Astrocyte (in vitro differentiated cells and primary cell): ENCODE measurements at regions not wholly inside any gene's neighbourhood (a gene's known extent, or its start where the extent isn't known, plus 50 kb on each side); places are given as distances from the start of the nearest gene placed in this dataset.

Source experiments
- DNase-seq: peaks from one replicate; pipeline ENCODE4 v3.0.0-alpha.2; 2010; ENCODE audit warnings: low read depth
- FAIRE-seq: peaks from 2 replicates; lab custom pipeline; 2011; peaks lifted over from hg19 to GRCh38; lab: Jason Lieb, UNC
- H2AFZ ChIP-seq: 2 replicates; pipeline ENCODE4 v1.6.0; 2012; ENCODE audit warnings: low read depth, low read length, inconsistent platforms
- H3K27ac ChIP-seq: 2 replicates; pipeline ENCODE4 v1.5.1; 2011; ENCODE audit warnings: low read depth, low read length, inconsistent platforms
- H3K27me3 ChIP-seq: 2 replicates; pipeline ENCODE4 v1.6.0; 2011; ENCODE audit warnings: low read length, inconsistent platforms; ENCODE audit not compliant: insufficient read depth
- H3K36me3 ChIP-seq: 2 replicates; pipeline ENCODE4 v1.5.1; 2011; ENCODE audit warnings: low read length, inconsistent platforms; ENCODE audit not compliant: insufficient read depth
- H3K4me1 ChIP-seq: 2 replicates; pipeline ENCODE4 v1.5.1; 2011; ENCODE audit warnings: low read length, inconsistent platforms; ENCODE audit not compliant: insufficient read depth
- H3K4me2 ChIP-seq: 2 replicates; pipeline ENCODE4 v1.6.0; 2012; ENCODE audit warnings: low read length, inconsistent platforms
- H3K4me3 ChIP-seq: 2 replicates; pipeline ENCODE4 v1.5.1; 2011; ENCODE audit warnings: low read depth, mild to moderate bottlenecking, low read length, inconsistent platforms; ENCODE audit not compliant: insufficient read depth
- H3K79me2 ChIP-seq: 2 replicates; pipeline ENCODE4 v1.6.0; 2012; ENCODE audit warnings: mild to moderate bottlenecking, low read length, inconsistent platforms; ENCODE audit not compliant: insufficient read depth
- H3K9ac ChIP-seq: 2 replicates; pipeline ENCODE4 v1.6.0; 2012; ENCODE audit warnings: mild to moderate bottlenecking, low read length, inconsistent platforms
- H3K9me3 ChIP-seq: 2 replicates; pipeline ENCODE4 v1.5.1; 2012; ENCODE audit warnings: low read depth, mild to moderate bottlenecking, low read length, inconsistent platforms; ENCODE audit not compliant: insufficient read depth
- H4K20me1 ChIP-seq: 2 replicates; pipeline ENCODE4 v1.6.0; 2012; ENCODE audit warnings: low read length, inconsistent platforms; ENCODE audit not compliant: insufficient read depth
- H3K27ac Mint-ChIP-seq: one replicate; pipeline ENCODE4 v1.8.0; 2021; ENCODE audit warnings: mild to moderate bottlenecking, mixed read lengths; ENCODE audit not compliant: unreplicated experiment
- H3K27me3 Mint-ChIP-seq: one replicate; pipeline ENCODE4 v1.8.0; 2021; ENCODE audit warnings: low read depth, mixed read lengths; ENCODE audit not compliant: unreplicated experiment
- H3K36me3 Mint-ChIP-seq: one replicate; pipeline ENCODE4 v1.8.0; 2021; ENCODE audit warnings: low read depth, mixed read lengths; ENCODE audit not compliant: unreplicated experiment
- H3K4me1 Mint-ChIP-seq: one replicate; pipeline ENCODE4 v1.8.0; 2021; ENCODE audit warnings: low read depth, mixed read lengths; ENCODE audit not compliant: unreplicated experiment
- H3K4me3 Mint-ChIP-seq: one replicate; pipeline ENCODE4 v1.8.0; 2021; ENCODE audit warnings: mild to moderate bottlenecking, moderate library complexity, mixed read lengths; ENCODE audit not compliant: unreplicated experiment
- H3K9me3 Mint-ChIP-seq: one replicate; pipeline ENCODE4 v1.8.0; 2021; ENCODE audit warnings: mild to moderate bottlenecking, mixed read lengths; ENCODE audit not compliant: unreplicated experiment
- CTCF ChIP-seq: IDR thresholded peaks from 2 replicates; pipeline ENCODE4 v1.5.1; 2011; ENCODE audit warnings: low read depth, mild to moderate bottlenecking, inconsistent platforms, low read length, moderate library complexity; ENCODE audit not compliant: insufficient read depth
- EZH2 ChIP-seq: IDR thresholded peaks from 2 replicates; pipeline ENCODE4 v1.6.1; 2012; ENCODE audit warnings: mild to moderate bottlenecking, low read length, inconsistent platforms; ENCODE audit not compliant: insufficient read depth

GRCh38 chr1:172906778-172907592, 143.8 kb downstream of the TNFSF18 start:
- H3K36me3 ChIP-seq: no peaks in the 10 kb centered on the region
- peak overlapping the region; percentile 86 for H3K27ac ChIP-seq
- FAIRE-seq: peak; percentile 78
- Mint-ChIP-seq H3K4me3 (no peak overlapping the region), H3K9me3 (peaks cover 6% of the 10 kb centered on the region), H3K36me3 (no peaks in the 10 kb centered on the region), H3K4me1 (peaks cover 55% of the 10 kb centered on the region), H3K27me3 (no peaks in the 10 kb centered on the region), H3K27ac (peak overlapping the region; percentile 93)
- H3K79me2 ChIP-seq: no peaks in the 10 kb centered on the region
- H3K4me1 ChIP-seq: peaks cover 65% of the 10 kb centered on the region
- DNase-seq: peak; percentile 94
- no peak overlapping the region for H3K4me3 ChIP-seq
- H4K20me1 ChIP-seq: no peaks in the 10 kb centered on the region
- TF ChIP-seq CTCF: no peak
- TF ChIP-seq EZH2: no peak
- no peak overlapping the region for H2AFZ ChIP-seq
- H3K9me3 ChIP-seq: no peaks in the 10 kb centered on the region
- H3K9ac ChIP-seq: peak overlapping the region; percentile 48
- no peaks in the 10 kb centered on the region for H3K27me3 ChIP-seq
- peak overlapping the region; percentile 47 for H3K4me2 ChIP-seq

GRCh38 chr1:172907834-172908326, 142.9 kb downstream of the TNFSF18 start:
- Mint-ChIP-seq H3K9me3 (peaks cover 6% of the 10 kb centered on the region), H3K4me3 (no peak overlapping the region), H3K4me1 (peaks cover 52% of the 10 kb centered on the region), H3K27ac (peak overlapping the region; percentile 93), H3K36me3 (peaks cover 1% of the 10 kb centered on the region), H3K27me3 (no peaks in the 10 kb centered on the region)
- Histone ChIP-seq H2AFZ (no peak overlapping the region), H3K4me2 (peak overlapping the region; percentile 47), H3K27ac (peak overlapping the region; percentile 86), H3K27me3 (no peaks in the 10 kb centered on the region), H3K4me1 (peaks cover 58% of the 10 kb centered on the region), H4K20me1 (no peaks in the 10 kb centered on the region), H3K9ac (peak overlapping the region; percentile 48), H3K36me3 (no peaks in the 10 kb centered on the region), H3K9me3 (peaks cover 4% of the 10 kb centered on the region), H3K4me3 (no peak overlapping the region), H3K79me2 (no peaks in the 10 kb centered on the region)
- no peak for TF ChIP-seq EZH2
- TF ChIP-seq CTCF: no peak
- DNase-seq (no peak), FAIRE-seq (no peak)
